SH-SY5Y (cell line): ENCODE measurements at regions not wholly inside any gene's neighbourhood (a gene's known extent, or its start where the extent isn't known, plus 50 kb on each side); places are given as distances from the start of the nearest gene placed in this dataset.

Source experiments
- GATA2 ChIP-seq: IDR thresholded peaks from 2 replicates; pipeline ENCODE4 v1.6.1; 2011; ENCODE audit warnings: mild to moderate bottlenecking, low read depth, low read length
- GATA3 ChIP-seq: IDR thresholded peaks from 2 replicates; pipeline ENCODE4 v1.6.1; 2011; ENCODE audit warnings: low read depth, mild to moderate bottlenecking, low read length, moderate library complexity

DNA sequence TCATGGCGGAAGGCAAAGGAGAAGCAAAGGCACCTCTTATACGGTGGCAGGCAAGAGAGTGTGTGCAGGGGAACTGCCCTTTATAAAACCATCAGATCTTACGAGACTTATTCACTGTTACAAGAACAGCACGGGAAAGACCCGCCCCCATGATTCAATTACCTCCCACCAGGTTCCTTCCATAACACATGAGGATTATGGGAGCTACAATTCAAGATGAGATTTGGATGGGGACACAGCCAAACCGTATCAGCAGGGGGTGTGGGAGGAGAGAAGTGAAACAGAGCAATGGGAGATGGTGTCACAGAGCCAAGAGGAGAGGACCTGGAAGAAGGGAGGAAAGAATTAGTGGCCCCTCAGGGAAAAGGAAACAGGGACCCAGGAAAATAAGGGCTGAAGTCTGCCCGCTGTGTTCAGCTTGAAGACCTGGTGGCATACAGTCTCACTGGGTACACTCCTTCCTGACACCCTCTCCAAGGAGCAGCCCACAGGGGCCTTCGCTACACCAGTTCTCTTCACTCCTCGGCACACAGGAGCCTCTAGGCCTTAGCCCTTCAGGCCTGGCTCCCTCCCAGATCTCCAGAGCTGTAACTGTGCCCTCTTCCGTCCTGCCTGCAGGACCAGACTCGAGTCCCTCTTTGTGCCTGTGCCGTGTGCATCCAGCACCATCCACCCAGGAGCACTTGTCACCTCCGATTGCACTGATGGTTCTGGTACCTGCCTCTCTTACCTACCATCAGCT lies 262.1 kb downstream of the EIPR1 start:
- TF ChIP-seq GATA2 (no peak), GATA3 (no peak)
